DND-41 (cell line): ENCODE measurements at regions not wholly inside any gene's neighbourhood (a gene's known extent, or its start where the extent isn't known, plus 50 kb on each side); places are given as distances from the start of the nearest gene placed in this dataset.

Experiments used
- ATAC-seq: fragments of 200-7000 bp; cut with Tn5 transposase; 3 replicates; pipeline ENCODE4 v1.9.1; 2021; ENCODE audit warnings: low read depth; ENCODE audit not compliant: insufficient read depth
- DNase-seq: peaks from one replicate; pipeline ENCODE4 v3.0.0-alpha.2; 2020
- H2AFZ ChIP-seq: 2 replicates; pipeline ENCODE4 v1.6.0; 2012; ENCODE audit warnings: low read depth, low read length
- H3K27ac ChIP-seq: 2 replicates; pipeline ENCODE4 v1.5.1; 2012; ENCODE audit warnings: low read length, inconsistent platforms
- H3K27me3 ChIP-seq: fragments of 200-600 bp; sonication (generic); 2 replicates; pipeline ENCODE4 v1.6.0; 2012; ENCODE audit warnings: low read length, mild to moderate bottlenecking, inconsistent platforms; ENCODE audit not compliant: insufficient read depth, poor library complexity
- H3K36me3 ChIP-seq: 2 replicates; pipeline ENCODE4 v1.5.1; 2012; ENCODE audit warnings: low read length, inconsistent platforms; ENCODE audit not compliant: insufficient read depth
- H3K4me1 ChIP-seq: 2 replicates; pipeline ENCODE4 v1.5.1; 2012; ENCODE audit warnings: mild to moderate bottlenecking, low read length; ENCODE audit not compliant: insufficient read depth
- H3K4me2 ChIP-seq: 2 replicates; pipeline ENCODE4 v1.6.0; 2012; ENCODE audit warnings: mild to moderate bottlenecking, moderate library complexity, low read length, inconsistent platforms; ENCODE audit not compliant: insufficient read depth
- H3K4me3 ChIP-seq, 2 experiments: fragments of 200-600 bp in 1 of 2; shearing (Covaris generic) in 1 of 2; 2 replicates each; pipeline ENCODE4 v1.5.1; 2012 to 2016; ENCODE audit warnings: inconsistent platforms in 2 of 2, low read length in 2 of 2, mild to moderate bottlenecking in 2 of 2, low read depth in 1 of 2, moderate library complexity in 1 of 2
- H3K79me2 ChIP-seq: 2 replicates; pipeline ENCODE4 v1.6.0; 2012; ENCODE audit warnings: low read length, inconsistent platforms; ENCODE audit not compliant: insufficient read depth
- H3K9ac ChIP-seq: 2 replicates; pipeline ENCODE4 v1.6.0; 2012; ENCODE audit warnings: low read depth, mild to moderate bottlenecking, inconsistent platforms, low read length, moderate library complexity
- H3K9me3 ChIP-seq: 2 replicates; pipeline ENCODE4 v1.5.1; 2012; ENCODE audit warnings: low read length, moderate library complexity, mild to moderate bottlenecking, inconsistent platforms; ENCODE audit not compliant: insufficient read depth, severe bottlenecking
- H4K20me1 ChIP-seq: 2 replicates; pipeline ENCODE4 v1.6.0; 2012; ENCODE audit warnings: low read length; ENCODE audit not compliant: insufficient read depth
- EZH2 ChIP-seq: IDR thresholded peaks from 3 replicates; pipeline ENCODE4 v1.6.1; 2012; ENCODE audit warnings: borderline replicate concordance, low read depth, mild to moderate bottlenecking, moderate library complexity, low read length, inconsistent platforms; ENCODE audit not compliant: severe bottlenecking
- TF ChIP-seq, protein P1 (sequence below): IDR thresholded peaks from 2 replicates; pipeline ENCODE4 v1.5.1; 2012; ENCODE audit warnings: borderline replicate concordance, low read length, moderate library complexity, mild to moderate bottlenecking; ENCODE audit not compliant: poor library complexity, severe bottlenecking; ENCODE audit errors: extremely low read depth

DNA sequence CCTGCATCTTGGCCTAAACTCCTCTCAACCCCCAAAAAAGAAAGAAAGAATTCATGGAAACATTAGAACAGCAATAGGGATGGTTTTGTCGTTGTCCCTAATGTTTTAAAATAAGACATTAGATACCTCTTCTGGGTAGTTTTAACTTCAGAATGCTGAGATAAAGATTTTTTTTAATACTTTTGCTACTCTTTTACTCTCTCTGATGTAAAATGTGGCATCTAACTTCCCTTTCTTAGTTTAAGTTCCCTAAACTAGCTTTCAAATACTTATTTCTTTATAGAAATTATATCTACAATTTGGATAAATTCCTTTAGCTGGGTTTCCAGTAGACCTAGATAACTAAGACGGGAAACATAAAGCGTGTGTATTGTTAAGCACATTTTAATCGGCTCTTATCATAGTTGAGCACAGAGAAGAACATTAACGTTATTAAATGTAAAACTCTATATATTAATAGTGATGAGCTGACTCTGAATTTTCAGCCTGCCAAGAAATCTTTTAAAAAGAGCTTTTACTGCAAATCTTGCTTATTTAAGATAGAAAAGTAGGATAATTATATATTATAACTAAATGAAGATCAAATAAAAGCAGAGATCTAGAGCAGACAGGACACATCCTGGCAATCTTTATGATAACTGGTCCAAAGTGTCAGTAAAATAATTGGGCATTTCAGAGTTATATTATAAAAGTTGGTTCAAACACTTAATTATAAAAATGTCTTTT is 183.2 kb downstream of the CYB561 start:
- Histone ChIP-seq H3K9ac (no peak overlapping the region), H3K36me3 (no peaks in the 10 kb centered on the region), H2AFZ (no peak overlapping the region), H3K27ac (no peak overlapping the region), H3K4me3 (no peak overlapping the region), H3K4me2 (no peak overlapping the region), H3K79me2 (no peaks in the 10 kb centered on the region), H3K27me3 (no peaks in the 10 kb centered on the region), H3K9me3 (no peaks in the 10 kb centered on the region), H3K4me1 (no peaks in the 10 kb centered on the region), H4K20me1 (no peaks in the 10 kb centered on the region)
- ATAC-seq (no peak), DNase-seq (no peak)
- TF ChIP-seq EZH2: no peak
- TF ChIP-seq, protein P1, sequence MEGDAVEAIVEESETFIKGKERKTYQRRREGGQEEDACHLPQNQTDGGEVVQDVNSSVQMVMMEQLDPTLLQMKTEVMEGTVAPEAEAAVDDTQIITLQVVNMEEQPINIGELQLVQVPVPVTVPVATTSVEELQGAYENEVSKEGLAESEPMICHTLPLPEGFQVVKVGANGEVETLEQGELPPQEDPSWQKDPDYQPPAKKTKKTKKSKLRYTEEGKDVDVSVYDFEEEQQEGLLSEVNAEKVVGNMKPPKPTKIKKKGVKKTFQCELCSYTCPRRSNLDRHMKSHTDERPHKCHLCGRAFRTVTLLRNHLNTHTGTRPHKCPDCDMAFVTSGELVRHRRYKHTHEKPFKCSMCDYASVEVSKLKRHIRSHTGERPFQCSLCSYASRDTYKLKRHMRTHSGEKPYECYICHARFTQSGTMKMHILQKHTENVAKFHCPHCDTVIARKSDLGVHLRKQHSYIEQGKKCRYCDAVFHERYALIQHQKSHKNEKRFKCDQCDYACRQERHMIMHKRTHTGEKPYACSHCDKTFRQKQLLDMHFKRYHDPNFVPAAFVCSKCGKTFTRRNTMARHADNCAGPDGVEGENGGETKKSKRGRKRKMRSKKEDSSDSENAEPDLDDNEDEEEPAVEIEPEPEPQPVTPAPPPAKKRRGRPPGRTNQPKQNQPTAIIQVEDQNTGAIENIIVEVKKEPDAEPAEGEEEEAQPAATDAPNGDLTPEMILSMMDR: no peak

DNA sequence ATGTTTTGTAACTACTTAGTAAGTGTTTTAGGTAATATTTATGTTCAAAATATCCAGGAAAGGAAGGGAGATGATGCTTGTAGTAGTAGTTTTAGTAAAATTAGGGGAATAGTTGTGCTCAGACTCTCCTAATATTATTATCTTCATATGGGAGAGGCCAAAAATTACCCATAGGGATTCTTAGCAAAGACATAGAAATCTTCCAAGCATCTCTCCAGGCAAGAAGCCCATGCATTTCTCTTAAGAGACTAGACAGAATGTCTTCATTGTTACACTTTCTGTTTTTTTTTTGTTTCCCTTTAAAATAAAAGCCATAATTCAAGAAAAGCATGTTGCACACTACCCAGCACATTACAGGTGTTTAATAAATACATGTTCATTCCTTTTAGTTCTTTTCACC is 180.6 kb downstream of the CYB561 start:
- no peaks in the 10 kb centered on the region for H3K27me3 ChIP-seq
- H3K4me1 ChIP-seq: no peaks in the 10 kb centered on the region
- no peaks in the 10 kb centered on the region for H4K20me1 ChIP-seq
- no peak overlapping the region for H2AFZ ChIP-seq
- no peak overlapping the region for H3K4me2 ChIP-seq
- H3K9ac ChIP-seq: no peak overlapping the region
- ATAC-seq (no peak), DNase-seq (no peak)
- no peak for TF ChIP-seq EZH2
- TF ChIP-seq, protein P1: no peak
- no peak overlapping the region for H3K27ac ChIP-seq
- no peaks in the 10 kb centered on the region for H3K36me3 ChIP-seq
- no peak overlapping the region for H3K4me3 ChIP-seq
- no peaks in the 10 kb centered on the region for H3K9me3 ChIP-seq
- no peaks in the 10 kb centered on the region for H3K79me2 ChIP-seq

- H3K9me3 ChIP-seq: no peaks in the 10 kb centered on the region
- H3K36me3 ChIP-seq: no peaks in the 10 kb centered on the region
These were observed 178.3 kb downstream of the CYB561 start for GRCh38 chr17:63267846-63268245.

More at GRCh38 chr17:63267846-63268245, 178.3 kb downstream of the CYB561 start:
- Histone ChIP-seq H3K79me2 (no peaks in the 10 kb centered on the region), H2AFZ (no peak overlapping the region), H3K9ac (no peak overlapping the region), H3K4me3 (no peak overlapping the region), H3K4me2 (no peak overlapping the region), H3K4me1 (no peaks in the 10 kb centered on the region), H4K20me1 (no peaks in the 10 kb centered on the region), H3K27me3 (no peaks in the 10 kb centered on the region), H3K27ac (no peak overlapping the region)
- TF ChIP-seq EZH2: no peak
- TF ChIP-seq, protein P1: no peak
- DNase-seq (no peak), ATAC-seq (no peak)
